Esophagus squamous epithelium (tissue), 5 donors: ENCODE measurements at regions not wholly inside any gene's neighbourhood (a gene's known extent, or its start where the extent isn't known, plus 50 kb on each side); places are given as distances from the start of the nearest gene placed in this dataset.

Source experiments
- DNase-seq: peaks from one replicate; lab custom pipeline; 2025; lab: John Stamatoyannopoulos, UW
- H3K27ac ChIP-seq, 4 donors: fragments of 200-600 bp; sonication (generic); one replicate each; pipeline ENCODE4 v1.5.1; 2016 to 2019; ENCODE audit warnings: mild to moderate bottlenecking in 1 of 4
- H3K27me3 ChIP-seq, 4 donors: fragments of 200-600 bp; sonication (generic); 1 replicate in 3 of 4; 2 replicates in 1 of 4; pipeline versions ENCODE4 v1.5.1 to v1.6.0; 2017 to 2021; ENCODE audit warnings: antibody characterized with exemption in 1 of 4
- H3K36me3 ChIP-seq, 3 donors: fragments of 200-600 bp; sonication (generic); one replicate each; pipeline ENCODE4 v1.5.1; 2016 to 2019
- H3K4me1 ChIP-seq, 3 donors: fragments of 200-600 bp; sonication (generic); one replicate each; pipeline ENCODE4 v1.5.1; 2017 to 2019
- H3K4me3 ChIP-seq, 4 donors: fragments of 200-600 bp; sonication (generic); 1 replicate in 3 of 4; 2 replicates in 1 of 4; pipeline ENCODE4 v1.5.1; 2016 to 2019; ENCODE audit warnings: mild to moderate bottlenecking in 2 of 4, moderate library complexity in 1 of 4
- H3K9me3 ChIP-seq, 3 donors: fragments of 200-600 bp; sonication (generic); one replicate each; pipeline ENCODE4 v1.5.1; 2016 to 2019
- POLR2A ChIP-seq, 4 donors: fragments of 450-650 bp; IDR thresholded peaks; one replicate each; pipeline ENCODE4 v1.6.1; 2017; ENCODE audit warnings: antibody characterized with exemption in 4 of 4, mild to moderate bottlenecking in 4 of 4, moderate library complexity in 3 of 4
- WGBS, 2 donors: methylation state at CpG; one replicate each; pipeline ENCODE4 v1.1.5; 2018; 5-methylcytosine and 5-hydroxymethylcytosine counted together
- intact Hi-C: fragments of 100-400 bp; cut with DNase I; formaldehyde crosslinking; loops from one replicate; pipeline ENCODE4 v1.15.0; 2022
- TF ChIP-seq, protein P1 (sequence below), 6 experiments: fragments of 450-650 bp in 4 of 6; fragments of 200-600 bp in 2 of 6; sonication (generic) in 2 of 6; IDR thresholded peaks; one replicate each; pipeline ENCODE4 v1.5.1; 2016 to 2019; ENCODE audit warnings: antibody characterized with exemption in 6 of 6, mild to moderate bottlenecking in 4 of 6, moderate library complexity in 4 of 6
- donor health status: DM: yes; HTN: yes; CAD: no.

DNA sequence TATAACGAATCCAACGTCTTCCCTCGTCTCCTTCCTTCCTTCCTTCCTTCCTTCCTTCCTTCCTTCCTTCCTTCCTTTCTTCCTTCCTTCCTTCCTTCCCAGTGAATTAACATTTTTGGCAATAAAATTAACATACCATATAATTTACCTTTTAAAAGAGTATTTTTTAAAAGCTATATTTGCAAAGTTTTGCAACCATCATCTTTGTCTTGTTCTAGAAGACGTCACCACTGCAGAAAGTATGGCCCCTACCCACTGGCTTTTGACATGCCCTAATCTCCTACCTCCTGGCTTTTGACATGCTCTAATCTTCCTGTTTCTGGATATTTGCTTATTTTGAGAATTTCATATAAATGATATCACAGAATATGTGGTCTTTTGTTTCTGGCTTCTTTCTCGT lies 1023.9 kb upstream of the ZEB2 start:
- no peaks in the 10 kb centered on the region for H3K9me3 ChIP-seq
- no peak overlapping the region for H3K27ac ChIP-seq
- H3K4me3 ChIP-seq = no peak overlapping the region
- no peak for DNase-seq
- TF ChIP-seq, protein P1, sequence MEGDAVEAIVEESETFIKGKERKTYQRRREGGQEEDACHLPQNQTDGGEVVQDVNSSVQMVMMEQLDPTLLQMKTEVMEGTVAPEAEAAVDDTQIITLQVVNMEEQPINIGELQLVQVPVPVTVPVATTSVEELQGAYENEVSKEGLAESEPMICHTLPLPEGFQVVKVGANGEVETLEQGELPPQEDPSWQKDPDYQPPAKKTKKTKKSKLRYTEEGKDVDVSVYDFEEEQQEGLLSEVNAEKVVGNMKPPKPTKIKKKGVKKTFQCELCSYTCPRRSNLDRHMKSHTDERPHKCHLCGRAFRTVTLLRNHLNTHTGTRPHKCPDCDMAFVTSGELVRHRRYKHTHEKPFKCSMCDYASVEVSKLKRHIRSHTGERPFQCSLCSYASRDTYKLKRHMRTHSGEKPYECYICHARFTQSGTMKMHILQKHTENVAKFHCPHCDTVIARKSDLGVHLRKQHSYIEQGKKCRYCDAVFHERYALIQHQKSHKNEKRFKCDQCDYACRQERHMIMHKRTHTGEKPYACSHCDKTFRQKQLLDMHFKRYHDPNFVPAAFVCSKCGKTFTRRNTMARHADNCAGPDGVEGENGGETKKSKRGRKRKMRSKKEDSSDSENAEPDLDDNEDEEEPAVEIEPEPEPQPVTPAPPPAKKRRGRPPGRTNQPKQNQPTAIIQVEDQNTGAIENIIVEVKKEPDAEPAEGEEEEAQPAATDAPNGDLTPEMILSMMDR (IDR thresholded peaks at IDR 0.05) = no peak
- TF ChIP-seq POLR2A (IDR thresholded peaks at IDR 0.05) = no peak
- 64 to 72% methylated on average over 5 of the region's 5 CpGs for whole genome bisulfite sequencing, 2 donors
- no peaks in the 10 kb centered on the region for H3K27me3 ChIP-seq
- H3K4me1 ChIP-seq = no peaks in the 10 kb centered on the region
- H3K36me3 ChIP-seq = no peaks in the 10 kb centered on the region
- intact Hi-C loops = no loop called here

- intact Hi-C loops = no loop called here
Measured at GRCh38 chr2:145543155-145543554, 1023.2 kb upstream of the ZEB2 start.

GRCh38 chr2:145541028-145541427 lies 1021.1 kb upstream of the ZEB2 start:
- H3K36me3 ChIP-seq = no peaks in the 10 kb centered on the region
- DNase-seq = no peak
- no peaks in the 10 kb centered on the region for H3K9me3 ChIP-seq
- TF ChIP-seq POLR2A (IDR thresholded peaks at IDR 0.05) = no peak
- TF ChIP-seq, protein P1 (IDR thresholded peaks at IDR 0.05) = no peak
- no peak overlapping the region for H3K4me3 ChIP-seq
- WGBS, 2 donors = 87 to 96% methylated on average over 2 of the region's 2 CpGs
- intact Hi-C loops = no loop called here
- H3K27ac ChIP-seq = no peak overlapping the region
- no peaks in the 10 kb centered on the region for H3K27me3 ChIP-seq
- no peaks in the 10 kb centered on the region for H3K4me1 ChIP-seq

More at GRCh38 chr2:145543155-145543554, 1023.2 kb upstream of the ZEB2 start:
- no peak overlapping the region for H3K4me3 ChIP-seq
- no peaks in the 10 kb centered on the region for H3K4me1 ChIP-seq
- no peak overlapping the region for H3K27ac ChIP-seq
- WGBS, 2 donors = 58 to 73% methylated on average over 2 of the region's 2 CpGs
- TF ChIP-seq, protein P1 (IDR thresholded peaks at IDR 0.05) = no peak
- no peak for TF ChIP-seq POLR2A (IDR thresholded peaks at IDR 0.05)
- no peak for DNase-seq
- no peaks in the 10 kb centered on the region for H3K9me3 ChIP-seq
- H3K36me3 ChIP-seq = no peaks in the 10 kb centered on the region
- H3K27me3 ChIP-seq = no peaks in the 10 kb centered on the region

DNA sequence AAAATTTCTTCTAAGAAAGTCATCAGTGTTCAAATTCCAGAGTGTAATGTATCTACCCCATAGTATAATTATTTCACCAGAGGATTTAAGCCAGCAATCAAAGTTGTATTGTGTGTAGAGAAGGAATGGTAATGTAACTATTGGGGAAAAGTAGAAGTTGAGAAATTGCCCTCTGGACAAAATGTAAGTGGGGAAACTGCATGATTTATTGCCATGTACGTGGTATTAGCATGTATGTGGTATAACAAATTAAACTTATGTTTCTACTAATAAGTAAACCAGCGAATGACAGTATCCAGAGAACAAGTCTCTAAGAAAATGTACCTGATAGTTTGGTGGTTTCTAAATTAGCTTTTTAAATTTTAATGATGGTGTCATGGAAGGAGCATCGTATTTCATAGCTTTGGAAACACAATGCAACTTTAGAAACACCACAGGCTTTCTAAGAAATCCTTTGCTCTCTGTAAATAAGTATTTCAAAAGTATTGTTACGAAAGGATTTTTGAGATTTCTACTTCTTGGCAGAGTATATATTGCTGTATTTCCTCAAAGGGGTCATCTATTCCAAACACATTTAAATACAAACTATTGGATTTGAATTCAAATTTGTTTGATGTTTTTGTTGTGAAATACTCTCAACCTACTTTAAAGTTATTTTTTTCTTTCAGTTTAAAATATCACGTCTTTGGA lies 1018.9 kb upstream of the ZEB2 start:
- TF ChIP-seq, protein P1 (IDR thresholded peaks at IDR 0.05) = no peak
- TF ChIP-seq POLR2A (IDR thresholded peaks at IDR 0.05) = no peak
- WGBS, 2 donors = 74 to 79% methylated on average over 5 of the region's 5 CpGs
- Histone ChIP-seq H3K36me3 (no peaks in the 10 kb centered on the region), H3K27me3 (no peaks in the 10 kb centered on the region), H3K9me3 (no peaks in the 10 kb centered on the region), H3K4me1 (no peaks in the 10 kb centered on the region), H3K27ac (no peak overlapping the region), H3K4me3 (no peak overlapping the region)
- DNase-seq = no peak
- intact Hi-C loops = no loop called here

- intact Hi-C loops = no loop called here
- DNase-seq = no peak
Measured at GRCh38 chr2:145530653-145531052, 1010.7 kb upstream of the ZEB2 start.

More at GRCh38 chr2:145530653-145531052, 1010.7 kb upstream of the ZEB2 start:
- Histone ChIP-seq H3K4me1 (no peaks in the 10 kb centered on the region), H3K27me3 (no peaks in the 10 kb centered on the region), H3K36me3 (no peaks in the 10 kb centered on the region), H3K27ac (no peak overlapping the region), H3K9me3 (no peaks in the 10 kb centered on the region), H3K4me3 (no peak overlapping the region)
- TF ChIP-seq, protein P1 (IDR thresholded peaks at IDR 0.05) = no peak
- no peak for TF ChIP-seq POLR2A (IDR thresholded peaks at IDR 0.05)
